Lower leg skin (tissue), 4 donors: ENCODE measurements at regions not wholly inside any gene's neighbourhood (a gene's known extent, or its start where the extent isn't known, plus 50 kb on each side); places are given as distances from the start of the nearest gene placed in this dataset.

Source experiments
- DNase-seq, 2 donors: peaks; one replicate each; pipeline ENCODE4 v3.0.0-alpha.2; 2019; ENCODE audit warnings: low spot score in 2 of 2
- H3K4me3 ChIP-seq: fragments of 200-600 bp; sonication (generic); 2 replicates; pipeline ENCODE4 v1.5.1; 2017; ENCODE audit warnings: mild to moderate bottlenecking, low read depth; ENCODE audit not compliant: poor library complexity, severe bottlenecking
- CTCF ChIP-seq, 3 donors: fragments of 450-650 bp; IDR thresholded peaks; one replicate each; pipeline ENCODE4 v1.5.1; 2016; ENCODE audit warnings: antibody characterized with exemption in 3 of 3, mild to moderate bottlenecking in 3 of 3, moderate library complexity in 2 of 3
- POLR2A ChIP-seq, 2 donors: fragments of 450-650 bp; IDR thresholded peaks; one replicate each; pipeline ENCODE4 v1.6.1; 2016 to 2017; ENCODE audit warnings: antibody characterized with exemption in 2 of 2, mild to moderate bottlenecking in 1 of 2, moderate library complexity in 1 of 2
- WGBS, 2 donors: methylation state at CpG; one replicate each; pipeline ENCODE4 v1.1.5; 2018; 5-methylcytosine and 5-hydroxymethylcytosine counted together
- intact Hi-C: fragments of 100-400 bp; cut with DNase I; formaldehyde crosslinking; loops from one replicate; pipeline ENCODE4 v1.15.0; 2023; ENCODE audit warnings: low total_unique reads

GRCh38 chr7:130970696-130971095 lies 236.7 kb upstream of the KLF14 start:
- intact Hi-C loops: loop anchor here (5.0 kb wide), 1 partner anchor 1548 kb away; no protein-coding TSS in a partner anchor
- no peak overlapping the region for H3K4me3 ChIP-seq
- DNase-seq: no peak
- WGBS, 2 donors: 22 to 29% methylated on average over 1 of the region's 1 CpG
- no peak for TF ChIP-seq POLR2A (IDR thresholded peaks at IDR 0.05)

GRCh38 chr7:130971297-130971696 lies 237.3 kb upstream of the KLF14 start:
- DNase-seq: no peak
- intact Hi-C loops: loop anchor here (5.0 kb wide), 1 partner anchor 1549 kb away; no protein-coding TSS in a partner anchor
- WGBS, 2 donors: 90 to 95% methylated on average over 4 of the region's 4 CpGs
- TF ChIP-seq CTCF (IDR thresholded peaks at IDR 0.05): no peak
- TF ChIP-seq POLR2A (IDR thresholded peaks at IDR 0.05): no peak
- no peak overlapping the region for H3K4me3 ChIP-seq

- H3K4me3 ChIP-seq: no peak overlapping the region
- TF ChIP-seq CTCF (IDR thresholded peaks at IDR 0.05) (no peak), POLR2A (IDR thresholded peaks at IDR 0.05) (no peak)
- intact Hi-C loops: loop anchor here (5.0 kb wide), 1 partner anchor 1550 kb away; no protein-coding TSS in a partner anchor
- no peak for DNase-seq
- WGBS, 2 donors: 92 to 97% methylated on average over 2 of the region's 2 CpGs
Observed at GRCh38 chr7:130972201-130972600, 238.2 kb upstream of the KLF14 start.

- no peak overlapping the region for H3K4me3 ChIP-seq
- DNase-seq: no peak
- intact Hi-C loops: loop anchor here (5.0 kb wide), 1 partner anchor 1551 kb away; no protein-coding TSS in a partner anchor
- no peak for TF ChIP-seq CTCF (IDR thresholded peaks at IDR 0.05)
- no peak for TF ChIP-seq POLR2A (IDR thresholded peaks at IDR 0.05)
Observed at GRCh38 chr7:130973637-130974036, 239.6 kb upstream of the KLF14 start.

- no peak for DNase-seq
- intact Hi-C loops: loop anchor here (5.0 kb wide), 1 partner anchor 1552 kb away; no protein-coding TSS in a partner anchor
- no peak overlapping the region for H3K4me3 ChIP-seq
- WGBS, 2 donors: 96% methylated on average over 2 of the region's 2 CpGs
- TF ChIP-seq POLR2A (IDR thresholded peaks at IDR 0.05) (no peak), CTCF (IDR thresholded peaks at IDR 0.05) (no peak)
Observed at GRCh38 chr7:130974169-130974568, 240.2 kb upstream of the KLF14 start.

- intact Hi-C loops: loop anchor here (5.0 kb wide), 1 partner anchor 1552 kb away; no protein-coding TSS in a partner anchor
- WGBS, 2 donors: 100% methylated on average over 2 of the region's 2 CpGs
- TF ChIP-seq CTCF (IDR thresholded peaks at IDR 0.05): no peak
- TF ChIP-seq POLR2A (IDR thresholded peaks at IDR 0.05): no peak
- H3K4me3 ChIP-seq: no peak overlapping the region
- DNase-seq: no peak
Observed at GRCh38 chr7:130974794-130975193, 240.8 kb upstream of the KLF14 start.
